ENCODE measurements at regions not wholly inside any gene's neighbourhood (a gene's known extent, or its start where the extent isn't known, plus 50 kb on each side); places are given as distances from the start of the nearest gene placed in this dataset.

GRCh38 chr9:29866556-29866955, 2293.3 kb upstream of the C9orf72 start:
- POLR2A ChIA-PET, result no interaction called here
- CTCF ChIA-PET, result no interaction called here
- DNase-seq (ENCODE audit: extremely low spot score), result no peak
- no peak for TF ChIP-seq CTCF (IDR thresholded peaks at IDR 0.05; ENCODE audit: control extremely low read depth, extremely low read depth, low read depth, missing control alignments)

- no peak for TF ChIP-seq CTCF (IDR thresholded peaks at IDR 0.05; ENCODE audit: control extremely low read depth, extremely low read depth, low read depth, missing control alignments)
- ChIA-PET POLR2A (no interaction called here), CTCF (no interaction called here)
- DNase-seq (ENCODE audit: extremely low spot score), result no peak
Observed at GRCh38 chr9:29873579-29873978, 2300.3 kb upstream of the C9orf72 start.

DNA sequence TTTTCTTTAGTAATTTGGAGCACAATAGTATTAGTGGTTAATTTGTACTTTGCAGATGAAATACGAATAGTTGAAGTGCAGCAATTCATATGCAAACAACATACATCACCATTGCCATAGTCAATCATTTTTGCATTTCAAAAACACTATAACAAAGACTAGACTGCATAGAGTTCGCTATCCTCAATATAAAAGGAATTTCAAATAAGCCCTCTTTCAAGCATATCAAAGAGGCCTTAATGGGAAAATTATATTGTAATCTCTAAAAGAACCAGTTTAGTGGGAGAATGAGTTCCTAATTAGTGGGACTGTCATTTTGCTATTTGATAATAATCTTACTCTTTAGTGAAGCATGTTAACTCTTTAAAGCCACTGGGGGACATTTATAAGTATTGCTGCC, 2302.3 kb upstream of the C9orf72 start:
- TF ChIP-seq CTCF (IDR thresholded peaks at IDR 0.05; ENCODE audit: control extremely low read depth, extremely low read depth, low read depth, missing control alignments), result no peak
- DNase-seq (ENCODE audit: extremely low spot score), result no peak
- CTCF ChIA-PET, result no interaction called here
- POLR2A ChIA-PET, result no interaction called here

GRCh38 chr9:29882767-29883166, 2309.5 kb upstream of the C9orf72 start:
- POLR2A ChIA-PET, result no interaction called here
- DNase-seq (ENCODE audit: extremely low spot score), result no peak
- TF ChIP-seq CTCF (IDR thresholded peaks at IDR 0.05; ENCODE audit: control extremely low read depth, extremely low read depth, low read depth, missing control alignments), result no peak
- CTCF ChIA-PET, result no interaction called here

- POLR2A ChIA-PET, result no interaction called here
- DNase-seq (ENCODE audit: extremely low spot score), result no peak
- CTCF ChIA-PET, result interaction anchor here (1.0 kb wide), 1 partner anchor 13 kb away, joined by 3 read pairs; no protein-coding TSS in a partner anchor
Observed at GRCh38 chr9:29906065-29906464, 2332.8 kb upstream of the C9orf72 start.

DNA sequence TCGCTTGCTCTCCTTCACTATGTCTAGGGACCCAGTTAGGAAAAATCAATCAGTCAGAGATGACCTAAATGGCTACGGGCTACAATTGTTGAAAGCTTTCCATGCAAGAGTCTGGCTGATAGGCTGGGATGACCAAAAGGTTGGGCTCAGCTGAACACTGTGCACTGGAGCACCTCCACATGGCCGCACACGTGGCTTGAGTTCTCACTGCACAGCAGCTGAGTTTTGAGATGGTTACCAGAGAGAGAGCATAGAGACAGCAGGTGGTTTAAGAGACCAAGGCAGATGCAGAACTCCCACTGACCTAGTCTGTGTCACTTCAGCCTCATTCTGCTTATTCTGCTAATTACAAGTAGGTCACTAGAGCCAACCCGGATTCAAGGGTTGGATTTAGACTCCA, 2354.8 kb upstream of the C9orf72 start:
- no peak for TF ChIP-seq CTCF (IDR thresholded peaks at IDR 0.05; ENCODE audit: control extremely low read depth, extremely low read depth, low read depth, missing control alignments)
- no peak for DNase-seq (ENCODE audit: extremely low spot score)
- CTCF ChIA-PET, result no interaction called here
- POLR2A ChIA-PET, result no interaction called here

More at GRCh38 chr9:29906065-29906464, 2332.8 kb upstream of the C9orf72 start:
- TF ChIP-seq CTCF (IDR thresholded peaks at IDR 0.05; ENCODE audit: control extremely low read depth, extremely low read depth, low read depth, missing control alignments), result no peak

GRCh38 chr9:29939559-29939958, 2366.3 kb upstream of the C9orf72 start:
- no peak for TF ChIP-seq CTCF (IDR thresholded peaks at IDR 0.05; ENCODE audit: control extremely low read depth, extremely low read depth, low read depth, missing control alignments)
- ChIA-PET POLR2A (no interaction called here), CTCF (no interaction called here)
- DNase-seq (ENCODE audit: extremely low spot score), result no peak

Data from GM10248 (cell line).